ENCODE measurements at regions not wholly inside any gene's neighbourhood (a gene's known extent, or its start where the extent isn't known, plus 50 kb on each side); places are given as distances from the start of the nearest gene placed in this dataset.

GRCh38 chr17:30731210-30732132 is 93.0 kb downstream of the CRLF3 start (continued):
- peak; percentile 94 for TF ChIP-seq THAP9 (CRISPR knock-in tag; IDR thresholded peaks at IDR 0.05; ENCODE audit: borderline replicate concordance)
- TF ChIP-seq ZNF275 (CRISPR knock-in tag; IDR thresholded peaks at IDR 0.05; ENCODE audit: borderline replicate concordance) = 0 out of 2 replicates have a peak, but pooled peaks have one; percentile 13
- TF ChIP-seq PATZ1 (CRISPR knock-in tag; IDR thresholded peaks at IDR 0.05) = peak; percentile 28; the same call in 1 of the 2 replicates
- TF ChIP-seq ZNF362 (CRISPR knock-in tag; IDR thresholded peaks at IDR 0.05; ENCODE audit: borderline replicate concordance) = peak; percentile 86
- TF ChIP-seq FOXA3 (CRISPR knock-in tag; IDR thresholded peaks at IDR 0.05) = peak; percentile 28; the same call in 1 of the 2 replicates
- 0 out of 2 replicates have a peak, but pooled peaks have one; percentile 46 for TF ChIP-seq SPEN (CRISPR knock-in tag; IDR thresholded peaks at IDR 0.05; ENCODE audit: low read depth)
- peak; percentile 41; the same call in 1 of the 2 replicates for TF ChIP-seq HOXA3 (CRISPR knock-in tag; IDR thresholded peaks at IDR 0.05)
- TF ChIP-seq ZNF639 (CRISPR knock-in tag; conservative IDR thresholded peaks at IDR 0.05) = 0 out of 2 replicates have a peak, but pooled peaks have one; percentile 43
- TF ChIP-seq SIX4 (CRISPR knock-in tag; IDR thresholded peaks at IDR 0.05) = 0 out of 2 replicates have a peak, but pooled peaks have one; percentile 18
- peak; percentile 47; the same call in 1 of the 2 replicates for TF ChIP-seq UBTF (CRISPR knock-in tag; IDR thresholded peaks at IDR 0.05)
- TF ChIP-seq NRL (CRISPR knock-in tag; IDR thresholded peaks at IDR 0.05; ENCODE audit: borderline replicate concordance) = 0 out of 2 replicates have a peak, but pooled peaks have one; percentile 38
- peak; percentile 46; the same call in 1 of the 2 replicates for TF ChIP-seq MED1 (CRISPR knock-in tag; IDR thresholded peaks at IDR 0.05)
- TF ChIP-seq ZNF589 (CRISPR knock-in tag; conservative IDR thresholded peaks at IDR 0.05) = 0 out of 2 replicates have a peak, but pooled peaks have one; percentile 48
- peak; percentile 42 for TF ChIP-seq HNRNPLL (IDR thresholded peaks at IDR 0.05; ENCODE audit: low read depth, low read length, poor library complexity, severe bottlenecking)
- 0 out of 2 replicates have a peak, but pooled peaks have one; percentile 27 for TF ChIP-seq NR2C2 (CRISPR knock-in tag; IDR thresholded peaks at IDR 0.05; ENCODE audit: borderline replicate concordance)
